HG03469 (cell line): ENCODE measurements at regions not wholly inside any gene's neighbourhood (a gene's known extent, or its start where the extent isn't known, plus 50 kb on each side); places are given as distances from the start of the nearest gene placed in this dataset.

Experiments
- ATAC-seq: cut with Tn5 transposase; IDR thresholded peaks from one replicate; pipeline ENCODE4 v1.9.1; 2021; ENCODE audit warnings: mild to moderate bottlenecking, moderate library complexity, moderate number of reproducible peaks; ENCODE audit not compliant: unreplicated experiment

- ATAC-seq, result no peak
Observed at GRCh38 chr4:152236519-152237056, 299.3 kb downstream of the FBXW7 start.

GRCh38 chr4:152235718-152236117, 300.2 kb downstream of the FBXW7 start:
- no peak for ATAC-seq

- no peak for ATAC-seq
Observed at GRCh38 chr4:152234571-152234970, 301.3 kb downstream of the FBXW7 start.

- ATAC-seq, result no peak
Observed at GRCh38 chr4:152232271-152232670, 303.6 kb downstream of the FBXW7 start.

DNA sequence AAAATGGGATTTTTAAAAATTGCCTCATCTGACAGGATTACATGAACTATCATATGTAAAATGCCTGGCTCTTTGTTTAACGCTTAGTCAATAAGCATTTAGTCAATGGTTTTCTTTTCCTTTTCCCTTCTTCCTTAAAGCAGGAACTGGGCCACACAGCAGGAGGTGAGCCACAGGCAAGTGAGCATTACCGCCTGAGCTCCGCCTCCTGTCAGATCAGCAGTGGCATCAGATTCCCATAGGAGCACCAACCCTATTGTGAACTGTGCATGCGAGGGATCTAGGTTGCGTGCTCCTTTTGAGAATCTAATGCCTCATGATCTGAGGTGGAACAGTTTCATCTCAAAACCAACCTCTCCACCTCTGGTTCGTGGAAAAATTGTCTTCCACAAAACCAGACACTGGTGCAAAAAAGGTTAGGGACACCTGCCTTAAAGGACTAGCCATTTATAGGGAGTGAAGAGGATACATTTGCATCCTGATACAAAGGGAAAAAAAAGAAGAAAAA, 306.1 kb downstream of the FBXW7 start:
- no peak for ATAC-seq

GRCh38 chr4:152225680-152226079, 310.2 kb downstream of the FBXW7 start:
- no peak for ATAC-seq

DNA sequence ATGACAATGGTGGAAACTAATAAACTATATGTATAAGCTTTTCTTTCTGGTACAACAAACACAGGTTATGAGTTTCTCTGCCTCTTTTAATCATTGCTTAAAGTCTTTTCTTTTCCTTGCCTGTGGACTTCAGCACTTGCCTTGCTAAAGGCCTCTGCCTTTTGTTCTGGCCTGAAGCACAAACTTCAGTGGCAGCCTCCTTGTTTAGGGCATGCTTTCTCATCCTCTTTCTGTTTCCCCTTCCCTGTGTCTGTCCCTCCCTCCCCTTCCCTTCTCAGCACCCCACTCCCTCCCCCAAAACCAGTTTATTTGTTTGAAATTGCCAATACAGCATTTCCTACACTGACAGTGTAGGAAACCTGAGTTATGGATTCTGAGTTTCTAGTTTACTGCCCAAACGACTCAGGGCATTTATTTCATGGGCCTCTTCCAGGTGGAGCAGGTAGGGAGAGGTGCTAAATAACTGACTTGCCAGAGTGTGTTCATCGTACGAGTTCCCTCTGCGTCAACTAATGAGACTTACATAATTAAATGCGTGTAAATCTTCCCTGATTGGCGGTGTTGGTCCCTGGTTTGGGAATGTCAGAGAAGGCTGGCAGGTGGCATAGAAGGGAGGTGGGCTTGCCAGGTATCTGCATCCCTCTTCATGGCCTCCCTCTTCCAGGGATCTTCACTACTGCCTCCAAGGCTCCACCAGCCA, 311.0 kb downstream of the FBXW7 start:
- no peak for ATAC-seq

- no peak for ATAC-seq
Observed at GRCh38 chr4:152224223-152224622, 311.7 kb downstream of the FBXW7 start.

GRCh38 chr4:152223600-152223999, 312.3 kb downstream of the FBXW7 start:
- ATAC-seq, result no peak

DNA sequence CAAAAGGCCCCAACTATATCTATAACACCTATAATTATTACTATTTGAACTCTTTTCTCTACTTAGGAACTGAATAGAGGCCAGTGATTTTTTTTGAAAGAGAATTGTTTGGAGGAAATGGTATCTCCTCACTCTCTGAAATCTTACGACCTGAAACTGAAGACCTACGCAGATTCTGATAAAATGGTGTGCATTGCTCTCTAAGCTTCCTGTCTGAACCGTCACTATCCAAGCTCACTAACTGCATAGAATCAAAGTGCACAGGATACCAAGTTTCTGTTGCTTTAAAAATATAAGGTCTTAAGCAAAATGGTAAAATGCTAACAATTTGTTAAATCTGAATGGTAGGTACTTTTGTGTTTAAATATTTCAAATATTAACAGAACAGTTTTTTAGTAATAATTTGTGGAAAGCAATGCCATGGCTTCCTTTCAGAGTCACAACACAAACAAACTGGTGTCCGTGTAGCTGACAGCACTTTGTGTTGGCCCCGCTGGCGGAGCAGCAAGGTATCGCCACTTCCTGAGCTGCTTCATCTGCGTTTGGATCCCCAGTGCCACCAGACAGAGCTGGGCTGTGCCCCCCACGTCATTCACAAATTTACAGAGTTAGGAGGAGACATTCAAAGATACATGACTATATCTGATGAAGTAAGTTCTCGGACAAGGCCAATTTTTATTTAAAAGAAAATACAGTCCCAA, 313.9 kb downstream of the FBXW7 start:
- ATAC-seq, result no peak

DNA sequence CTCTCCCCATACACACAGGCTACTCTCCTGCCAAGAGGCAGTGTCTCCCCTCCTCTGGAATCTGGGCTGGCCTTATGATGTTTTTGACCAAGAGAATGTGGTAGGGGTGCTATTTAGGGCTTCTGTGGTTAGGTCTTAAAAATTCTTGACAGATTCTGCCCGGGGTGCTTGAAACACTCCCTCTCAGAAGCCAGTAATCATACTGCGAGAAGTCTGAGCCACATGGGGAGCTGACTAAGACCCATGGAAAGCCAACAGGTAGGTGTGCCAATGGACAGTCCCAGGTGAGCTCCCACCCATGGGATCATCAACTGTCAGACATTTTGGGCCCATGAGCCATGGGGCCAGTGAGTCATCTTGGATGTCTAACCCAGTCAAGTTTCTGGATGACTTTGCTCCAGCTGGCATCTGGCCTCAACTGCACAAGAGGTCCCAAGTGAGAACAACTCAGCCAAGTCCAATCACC, 315.7 kb downstream of the FBXW7 start:
- peak; percentile 64 for ATAC-seq

- no peak for ATAC-seq
Observed at GRCh38 chr4:152218576-152218975, 317.3 kb downstream of the FBXW7 start.

DNA sequence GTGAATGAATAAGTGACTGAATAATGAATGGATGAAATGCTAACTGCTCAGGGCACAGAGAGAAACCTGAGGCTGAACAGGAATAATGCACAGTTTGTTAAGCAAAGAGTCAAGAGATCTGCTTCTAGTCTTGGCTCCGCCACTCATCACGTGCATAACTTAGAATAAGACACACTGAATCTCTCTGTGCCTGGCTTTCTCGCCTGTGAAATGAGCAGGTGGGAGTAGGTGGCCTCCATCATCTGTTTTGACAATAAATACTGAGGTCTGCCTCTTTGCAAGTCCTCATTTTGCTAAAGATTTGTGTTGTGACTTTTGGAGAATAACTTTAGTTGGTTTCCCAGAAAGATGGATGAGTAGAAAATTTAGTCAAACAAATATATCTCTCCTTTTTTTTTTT, 318.0 kb downstream of the FBXW7 start:
- no peak for ATAC-seq

DNA sequence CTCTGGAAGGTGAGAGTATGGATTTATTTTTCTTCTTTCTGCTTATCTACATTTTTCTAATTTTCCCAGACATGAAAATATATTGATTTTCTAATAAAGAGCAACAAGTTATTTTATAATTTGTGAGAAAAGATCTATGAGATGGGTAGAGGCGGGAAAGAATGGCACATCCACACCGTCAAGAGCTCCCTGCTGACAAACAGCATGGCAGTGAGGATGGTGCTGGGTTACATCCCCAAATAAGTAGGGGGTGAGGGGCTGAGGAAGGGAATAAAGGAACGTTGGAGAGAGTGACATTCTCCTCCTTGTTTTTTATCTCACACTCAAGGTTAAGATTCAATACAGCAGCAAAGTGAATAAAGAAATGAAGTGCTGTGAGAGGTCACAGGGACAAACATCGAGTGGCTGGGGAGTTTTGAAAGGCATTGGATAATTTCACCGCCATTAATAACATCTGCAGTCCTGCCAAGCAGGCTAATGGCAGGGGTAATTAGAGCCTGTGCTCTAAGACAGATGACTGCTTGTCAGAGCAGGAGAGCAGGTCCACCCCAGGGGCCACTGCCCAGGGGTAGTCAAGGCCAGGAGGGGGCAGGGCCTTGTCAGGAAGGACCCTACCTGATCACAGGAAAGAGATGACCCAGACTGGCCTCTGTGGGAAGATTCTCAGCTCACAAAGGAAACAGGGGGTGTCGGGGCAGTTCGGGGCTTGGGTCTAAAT, 323.8 kb downstream of the FBXW7 start:
- ATAC-seq, result no peak

DNA sequence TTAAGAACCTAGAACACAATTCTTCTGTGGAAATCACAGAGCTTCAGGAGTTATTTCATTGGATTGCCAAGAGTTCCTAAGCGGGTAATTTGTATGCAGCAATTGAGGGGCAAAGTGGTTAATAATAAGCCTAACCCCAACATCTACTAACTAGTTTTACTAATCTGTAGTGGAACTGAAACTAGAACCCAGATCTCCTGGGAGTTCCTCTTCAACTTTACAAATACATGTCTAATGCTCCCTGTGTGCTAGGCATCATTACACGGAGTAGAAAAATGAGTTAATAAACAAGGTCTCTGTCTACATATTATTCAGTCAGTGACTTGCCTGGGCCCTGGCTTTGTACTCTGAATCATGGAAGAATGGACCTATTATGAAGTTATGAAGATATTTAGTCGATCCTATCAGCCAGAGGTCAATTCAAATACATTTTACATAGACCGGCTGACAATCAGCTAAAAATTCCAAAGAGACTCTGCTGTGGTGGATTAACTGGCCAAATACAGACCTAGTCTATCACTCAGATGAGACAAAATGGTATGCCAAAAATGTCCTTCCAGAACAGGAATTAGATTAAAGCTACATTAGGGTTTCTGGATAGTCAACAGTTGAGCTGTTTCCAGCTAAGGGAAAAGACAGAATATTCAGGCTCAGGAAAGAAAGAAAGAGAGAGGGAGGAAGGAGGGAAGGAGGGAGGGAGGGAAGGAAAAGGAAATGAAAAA, 326.0 kb downstream of the FBXW7 start:
- ATAC-seq, result peak; percentile 72

DNA sequence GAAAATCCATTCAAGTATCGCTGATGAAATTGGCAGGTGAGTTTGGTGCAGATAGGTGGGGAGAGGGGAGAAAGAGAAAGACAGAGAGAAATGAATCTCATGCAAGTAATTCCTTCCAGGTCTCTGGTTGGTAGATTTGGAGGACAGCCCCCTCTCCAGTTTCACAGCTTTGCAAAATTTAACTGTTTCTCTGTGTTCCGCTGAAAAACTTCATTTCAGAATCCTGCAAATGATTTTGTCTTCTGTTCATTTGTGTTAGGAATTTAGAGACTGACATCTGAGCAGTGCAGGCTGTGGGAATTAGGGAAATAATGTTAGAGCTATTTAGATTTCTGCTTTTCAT, 328.5 kb downstream of the FBXW7 start:
- ATAC-seq, result no peak

GRCh38 chr4:152206646-152207377, 329.1 kb downstream of the FBXW7 start:
- ATAC-seq, result no peak

DNA sequence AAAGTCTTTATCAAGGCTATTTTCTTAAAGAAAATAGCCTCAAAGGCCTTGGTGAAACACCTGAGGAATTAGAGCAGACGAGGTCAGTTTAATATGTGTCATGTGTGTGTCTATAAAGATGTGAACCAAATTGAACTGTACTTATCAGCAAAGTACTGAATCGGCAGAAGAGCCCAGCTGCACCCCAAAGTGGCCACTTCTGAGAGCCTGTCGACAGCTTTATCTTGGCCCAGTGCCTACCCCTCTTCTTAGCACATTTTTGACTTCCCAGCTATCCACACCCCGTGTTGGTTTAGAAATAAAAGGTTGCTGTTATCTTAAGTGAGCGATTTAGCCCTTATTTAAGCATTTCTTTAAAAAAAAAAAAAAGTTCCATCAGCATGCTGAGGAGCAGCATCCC, 329.7 kb downstream of the FBXW7 start:
- ATAC-seq, result no peak

DNA sequence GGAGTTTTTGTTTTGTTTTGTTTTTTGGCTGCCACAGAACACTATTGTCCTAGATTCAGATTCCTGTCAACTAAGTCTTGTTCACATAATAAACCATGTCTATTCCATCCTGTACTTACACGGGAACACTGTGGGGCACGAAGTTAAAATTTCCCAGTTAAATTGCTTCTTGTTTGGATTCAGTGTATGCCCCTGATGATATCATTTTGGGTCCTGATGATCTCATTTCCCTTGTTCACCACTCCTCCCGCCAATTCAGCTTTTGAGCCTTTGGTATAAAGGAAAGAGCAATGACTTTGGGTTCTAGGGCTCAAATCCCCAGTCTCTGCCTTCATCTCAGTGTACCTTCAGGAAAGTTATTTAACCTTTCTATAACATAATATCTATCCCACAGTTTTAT, 333.5 kb downstream of the FBXW7 start:
- no peak for ATAC-seq
